Calu3 (cell line): ENCODE measurements at regions not wholly inside any gene's neighbourhood (a gene's known extent, or its start where the extent isn't known, plus 50 kb on each side); places are given as distances from the start of the nearest gene placed in this dataset.

Source experiments
- BruUV-seq: library from RNA; stranded (reverse); fragments of 400-500 nt; replicated peaks from 2 replicates; lab custom pipeline; 2021; lab: Mats Ljungman, UMichigan
- CTCF ChIA-PET: fragments of 300-600 bp; sonication (Branson Sonifier 250); formaldehyde crosslinking; loops from one replicate; lab custom pipeline; 2022; ENCODE audit warnings: antibody characterized with exemption; lab: Charles Lee
- DNase-seq: peaks from one replicate; pipeline ENCODE4 v3.0.0; 2022
- H3K27ac Mint-ChIP-seq: one replicate; pipeline ENCODE4 v1.8.0; 2022; ENCODE audit warnings: mixed read lengths; ENCODE audit not compliant: unreplicated experiment
- H3K27me3 Mint-ChIP-seq: one replicate; pipeline ENCODE4 v1.8.0; 2022; ENCODE audit warnings: mixed read lengths; ENCODE audit not compliant: unreplicated experiment
- H3K36me3 Mint-ChIP-seq: one replicate; pipeline ENCODE4 v1.8.0; 2022; ENCODE audit warnings: mild to moderate bottlenecking, moderate library complexity, mixed read lengths; ENCODE audit not compliant: insufficient read depth, unreplicated experiment
- H3K4me1 Mint-ChIP-seq: one replicate; pipeline ENCODE4 v1.8.0; 2022; ENCODE audit warnings: mild to moderate bottlenecking, low read depth, mixed read lengths; ENCODE audit not compliant: unreplicated experiment
- H3K4me3 Mint-ChIP-seq: one replicate; pipeline ENCODE4 v1.8.0; 2022; ENCODE audit warnings: mild to moderate bottlenecking, low read depth, moderate library complexity, mixed read lengths; ENCODE audit not compliant: unreplicated experiment
- H3K9me3 Mint-ChIP-seq: one replicate; pipeline ENCODE4 v1.8.0; 2022; ENCODE audit warnings: low read depth, mixed read lengths; ENCODE audit not compliant: unreplicated experiment
- intact Hi-C: fragments of 100-400 bp; cut with micrococcal nuclease; formaldehyde crosslinking; loops from one replicate; pipeline ENCODE4 v1.10.0; 2022; ENCODE audit not compliant: unreplicated experiment
- TF ChIP-seq, protein P1 (sequence below): fragments of 200-600 bp; IDR thresholded peaks from one replicate; pipeline ENCODE4 v1.8.0; 2022; ENCODE audit warnings: antibody characterized with exemption; ENCODE audit not compliant: unreplicated experiment

DNA sequence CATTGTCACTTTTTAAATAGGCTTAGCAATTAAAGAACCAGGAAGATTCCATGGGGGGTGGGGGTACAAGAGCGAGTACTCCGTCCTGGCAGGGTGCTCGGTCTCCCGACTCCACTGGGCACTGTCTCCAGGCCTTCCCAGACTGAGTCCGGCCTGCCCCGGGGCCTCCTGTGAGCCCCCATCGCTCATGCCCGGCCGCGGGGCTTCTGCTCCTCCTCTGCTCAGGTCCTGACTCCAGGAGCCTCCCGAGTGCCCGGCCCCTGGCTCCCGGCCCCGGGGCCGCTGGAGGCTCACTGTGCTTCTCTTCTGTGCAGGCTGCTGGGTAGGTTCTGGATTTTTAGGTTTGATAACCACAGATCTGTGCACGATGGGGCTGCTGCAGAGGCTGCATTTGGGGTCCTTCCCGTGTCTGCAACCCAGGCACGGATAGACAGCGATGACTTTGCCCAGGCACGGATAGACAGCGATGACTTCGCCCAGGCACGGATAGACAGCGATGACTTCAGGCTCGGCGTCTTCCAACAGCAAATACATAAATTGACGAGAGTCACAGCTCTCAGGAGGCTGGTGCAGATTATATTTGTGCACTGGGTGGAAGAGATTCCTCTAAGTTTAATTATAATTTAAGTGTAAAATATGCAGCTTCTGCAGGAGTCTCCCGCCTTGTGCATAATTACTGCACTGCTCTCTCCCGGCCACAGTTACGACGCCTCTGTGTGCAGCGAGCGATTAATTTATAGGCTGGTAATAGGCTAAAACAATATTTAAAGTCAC, 74.8 kb upstream of the RXRA start:
- Mint-ChIP-seq H3K36me3 (no peaks in the 10 kb centered on the region), H3K9me3 (peaks cover 3% of the 10 kb centered on the region), H3K4me1 (no peaks in the 10 kb centered on the region), H3K27ac (no peak overlapping the region), H3K27me3 (peaks cover 18% of the 10 kb centered on the region), H3K4me3 (no peak overlapping the region)
- TF ChIP-seq, protein P1, sequence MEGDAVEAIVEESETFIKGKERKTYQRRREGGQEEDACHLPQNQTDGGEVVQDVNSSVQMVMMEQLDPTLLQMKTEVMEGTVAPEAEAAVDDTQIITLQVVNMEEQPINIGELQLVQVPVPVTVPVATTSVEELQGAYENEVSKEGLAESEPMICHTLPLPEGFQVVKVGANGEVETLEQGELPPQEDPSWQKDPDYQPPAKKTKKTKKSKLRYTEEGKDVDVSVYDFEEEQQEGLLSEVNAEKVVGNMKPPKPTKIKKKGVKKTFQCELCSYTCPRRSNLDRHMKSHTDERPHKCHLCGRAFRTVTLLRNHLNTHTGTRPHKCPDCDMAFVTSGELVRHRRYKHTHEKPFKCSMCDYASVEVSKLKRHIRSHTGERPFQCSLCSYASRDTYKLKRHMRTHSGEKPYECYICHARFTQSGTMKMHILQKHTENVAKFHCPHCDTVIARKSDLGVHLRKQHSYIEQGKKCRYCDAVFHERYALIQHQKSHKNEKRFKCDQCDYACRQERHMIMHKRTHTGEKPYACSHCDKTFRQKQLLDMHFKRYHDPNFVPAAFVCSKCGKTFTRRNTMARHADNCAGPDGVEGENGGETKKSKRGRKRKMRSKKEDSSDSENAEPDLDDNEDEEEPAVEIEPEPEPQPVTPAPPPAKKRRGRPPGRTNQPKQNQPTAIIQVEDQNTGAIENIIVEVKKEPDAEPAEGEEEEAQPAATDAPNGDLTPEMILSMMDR: no peak
- intact Hi-C loops: no loop called here
- no peak for DNase-seq
- CTCF ChIA-PET: no interaction called here
- no TSS peak for BruUV-seq

GRCh38 chr9:134252084-134252830, 74.0 kb upstream of the RXRA start:
- TF ChIP-seq, protein P1: no peak
- Mint-ChIP-seq H3K9me3 (peaks cover 3% of the 10 kb centered on the region), H3K4me3 (no peak overlapping the region), H3K4me1 (no peaks in the 10 kb centered on the region), H3K27ac (no peak overlapping the region), H3K36me3 (no peaks in the 10 kb centered on the region), H3K27me3 (peaks cover 26% of the 10 kb centered on the region)
- no TSS peak for BruUV-seq
- intact Hi-C loops: no loop called here
- CTCF ChIA-PET: no interaction called here
- no peak for DNase-seq

GRCh38 chr9:134253606-134254205, 72.5 kb upstream of the RXRA start:
- no peak for DNase-seq
- no peak overlapping the region for H3K27ac Mint-ChIP-seq
- no TSS peak for BruUV-seq
- intact Hi-C loops: no loop called here
- H3K4me3 Mint-ChIP-seq: no peak overlapping the region
- no peaks in the 10 kb centered on the region for H3K4me1 Mint-ChIP-seq
- H3K27me3 Mint-ChIP-seq: peaks cover 35% of the 10 kb centered on the region
- TF ChIP-seq, protein P1: no peak
- H3K9me3 Mint-ChIP-seq: no peaks in the 10 kb centered on the region
- CTCF ChIA-PET: no interaction called here
- no peaks in the 10 kb centered on the region for H3K36me3 Mint-ChIP-seq

DNA sequence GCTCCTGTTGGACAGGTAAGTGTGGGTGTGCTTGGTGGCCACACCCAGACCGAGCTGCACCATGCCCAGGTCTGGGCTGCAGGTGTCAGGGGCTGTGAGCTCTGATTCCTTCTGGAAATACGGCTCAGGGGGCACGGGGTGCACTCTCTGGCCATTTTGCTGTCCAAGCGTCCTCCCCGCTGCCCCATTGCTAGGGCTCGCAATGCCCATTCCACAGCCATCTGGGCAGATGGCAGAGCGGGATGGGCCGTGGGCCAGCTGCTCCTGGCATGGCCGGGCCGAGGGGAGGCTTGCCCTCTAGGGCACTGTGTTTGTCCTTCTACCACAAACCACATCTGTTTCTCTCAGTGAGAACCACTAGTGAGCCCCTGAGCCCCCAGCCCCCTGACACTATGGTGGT, 67.9 kb upstream of the RXRA start:
- Mint-ChIP-seq H3K27ac (no peak overlapping the region), H3K27me3 (peaks cover 57% of the 10 kb centered on the region), H3K4me1 (no peaks in the 10 kb centered on the region), H3K9me3 (no peaks in the 10 kb centered on the region), H3K36me3 (no peaks in the 10 kb centered on the region), H3K4me3 (no peak overlapping the region)
- BruUV-seq: no TSS peak
- no peak for DNase-seq
- intact Hi-C loops: no loop called here
- CTCF ChIA-PET: no interaction called here
- TF ChIP-seq, protein P1: no peak
